GM21360 (cell line): ENCODE measurements at regions not wholly inside any gene's neighbourhood (a gene's known extent, or its start where the extent isn't known, plus 50 kb on each side); places are given as distances from the start of the nearest gene placed in this dataset.

ENCODE experiments used
- ATAC-seq: cut with Tn5 transposase; IDR thresholded peaks from one replicate; pipeline ENCODE4 v1.9.1; 2021; ENCODE audit warnings: mild to moderate bottlenecking, moderate library complexity; ENCODE audit not compliant: unreplicated experiment

GRCh38 chr2:217222309-217222910 is 362.5 kb upstream of the TNP1 start:
- peak; percentile 28 for ATAC-seq

- ATAC-seq = no peak
Observed at GRCh38 chr2:217220228-217221013, 360.6 kb upstream of the TNP1 start.

GRCh38 chr2:217219164-217219520 is 359.3 kb upstream of the TNP1 start:
- ATAC-seq = no peak

GRCh38 chr2:217218269-217219163 is 358.7 kb upstream of the TNP1 start:
- ATAC-seq = peak; percentile 65

GRCh38 chr2:217216982-217217381 is 357.1 kb upstream of the TNP1 start:
- ATAC-seq = no peak

- ATAC-seq = no peak
Observed at GRCh38 chr2:217216316-217216715, 356.5 kb upstream of the TNP1 start.

GRCh38 chr2:217215877-217216276 is 356.0 kb upstream of the TNP1 start:
- no peak for ATAC-seq

GRCh38 chr2:217208867-217209266 is 349.0 kb upstream of the TNP1 start:
- ATAC-seq = no peak

GRCh38 chr2:217207699-217208010 is 347.8 kb upstream of the TNP1 start:
- no peak for ATAC-seq

GRCh38 chr2:217206907-217207698 is 347.2 kb upstream of the TNP1 start:
- no peak for ATAC-seq

- no peak for ATAC-seq
Observed at GRCh38 chr2:217206016-217206725, 346.3 kb upstream of the TNP1 start.

- no peak for ATAC-seq
Observed at GRCh38 chr2:217204358-217204757, 344.5 kb upstream of the TNP1 start.

GRCh38 chr2:217203086-217203485 is 343.2 kb upstream of the TNP1 start:
- no peak for ATAC-seq

GRCh38 chr2:217199255-217199630 is 339.4 kb upstream of the TNP1 start:
- no peak for ATAC-seq

GRCh38 chr2:217195658-217196446 is 336.0 kb upstream of the TNP1 start:
- ATAC-seq = no peak

GRCh38 chr2:217195016-217195415 is 335.2 kb upstream of the TNP1 start:
- ATAC-seq = no peak

GRCh38 chr2:217193431-217194340 is 333.8 kb upstream of the TNP1 start:
- no peak for ATAC-seq

GRCh38 chr2:217192366-217192765 is 332.5 kb upstream of the TNP1 start:
- ATAC-seq = no peak

GRCh38 chr2:217189747-217190146 is 329.9 kb upstream of the TNP1 start:
- no peak for ATAC-seq
